IMR-90 (cell line): ENCODE measurements at regions not wholly inside any gene's neighbourhood (a gene's known extent, or its start where the extent isn't known, plus 50 kb on each side); places are given as distances from the start of the nearest gene placed in this dataset.

Experiments used
- ATAC-seq: fragments of 200-7000 bp; cut with Tn5 transposase; 2 replicates; pipeline ENCODE4 v1.9.1; 2020; ENCODE audit warnings: low read depth, mild to moderate bottlenecking, moderate library complexity
- BruUV-seq: library from RNA; stranded (reverse); fragments of 400-500 nt; replicated peaks from 2 replicates; lab custom pipeline; 2021; lab: Mats Ljungman, UMichigan
- CTCF ChIA-PET: fragments of 300-600 bp; formaldehyde crosslinking; extraction: SDS; loops from one replicate; lab custom pipeline; 2021; ENCODE audit warnings: antibody characterized with exemption; lab: Yijun Ruan, JAX
- POLR2A ChIA-PET: fragments of 300-600 bp; sonication (Branson Sonifier 250); formaldehyde crosslinking; loops from one replicate; lab custom pipeline; 2022; ENCODE audit warnings: antibody characterized with exemption; ENCODE audit not compliant: unreplicated experiment; lab: Charles Lee
- DNase-seq: peaks from one replicate; pipeline ENCODE4 v3.0.0; 2013
- H2AFZ ChIP-seq: replicated peaks from 2 replicates; pipeline ENCODE3; 2013; ENCODE audit warnings: low read length, mild to moderate bottlenecking; ENCODE audit not compliant: poor library complexity
- H2AK5ac ChIP-seq: 2 replicates; pipeline ENCODE4 v1.6.1; 2013; ENCODE audit warnings: low read depth, low read length, inconsistent platforms
- H2AK9ac ChIP-seq: replicated peaks from 2 replicates; pipeline ENCODE3; 2013; ENCODE audit warnings: mild to moderate bottlenecking, low read depth, low read length, moderate library complexity; ENCODE audit not compliant: poor library complexity
- H2BK120ac ChIP-seq: 2 replicates; pipeline ENCODE4 v1.6.1; 2013; ENCODE audit warnings: low read depth, low read length, inconsistent platforms
- H2BK15ac ChIP-seq: 3 replicates; pipeline ENCODE4 v1.6.1; 2013; ENCODE audit warnings: low read depth, low read length, inconsistent platforms
- H2BK20ac ChIP-seq: 2 replicates; pipeline ENCODE4 v1.6.1; 2013; ENCODE audit warnings: low read depth, mild to moderate bottlenecking, inconsistent platforms, low read length, moderate library complexity
- H2BK5ac ChIP-seq: 2 replicates; pipeline ENCODE4 v1.6.1; 2013; ENCODE audit warnings: mild to moderate bottlenecking, low read depth, low read length, inconsistent platforms; ENCODE audit not compliant: poor library complexity, severe bottlenecking
- H3K14ac ChIP-seq: replicated peaks from 2 replicates; pipeline ENCODE4 v1.6.1; 2013; ENCODE audit warnings: low read depth, low read length, inconsistent platforms
- H3K18ac ChIP-seq: 2 replicates; pipeline ENCODE4 v1.6.1; 2013; ENCODE audit warnings: low read depth, low read length, control low read depth
- H3K23ac ChIP-seq: 2 replicates; pipeline ENCODE4 v1.6.1; 2013; ENCODE audit warnings: low read depth, low read length, inconsistent platforms
- H3K27ac ChIP-seq: 2 replicates; pipeline ENCODE4 v1.5.1; 2013; ENCODE audit warnings: mild to moderate bottlenecking, control low read depth, low read length; ENCODE audit not compliant: insufficient read depth
- H3K27me3 ChIP-seq: 2 replicates; pipeline ENCODE4 v1.6.1; 2013; ENCODE audit warnings: low read length; ENCODE audit not compliant: control insufficient read depth, insufficient read depth
- H3K36me3 ChIP-seq: 2 replicates; pipeline ENCODE4 v1.6.1; 2013; ENCODE audit warnings: low read length, mixed read lengths; ENCODE audit not compliant: control insufficient read depth, insufficient read depth
- H3K4ac ChIP-seq: 2 replicates; pipeline ENCODE4 v1.6.1; 2013; ENCODE audit warnings: low read depth, low read length, inconsistent platforms
- H3K4me1 ChIP-seq: 2 replicates; pipeline ENCODE4 v1.6.1; 2013; ENCODE audit warnings: low read length, mixed read lengths; ENCODE audit not compliant: control insufficient read depth, insufficient read depth
- H3K4me2 ChIP-seq: 2 replicates; pipeline ENCODE4 v1.6.1; 2013; ENCODE audit warnings: low read depth, mild to moderate bottlenecking, control low read depth, low read length, moderate library complexity
- H3K4me3 ChIP-seq: 2 replicates; pipeline ENCODE4 v1.5.1; 2013; ENCODE audit warnings: low read depth, mild to moderate bottlenecking, control low read depth, low read length, moderate library complexity; ENCODE audit not compliant: insufficient read depth
- H3K56ac ChIP-seq: 2 replicates; pipeline ENCODE4 v1.6.1; 2013; ENCODE audit warnings: low read length, inconsistent platforms; ENCODE audit not compliant: insufficient read depth; ENCODE audit errors: extremely low read depth
- H3K79me1 ChIP-seq, 2 experiments: 2 replicates each; pipeline ENCODE4 v1.6.1; 2013; ENCODE audit warnings: low read length in 2 of 2, inconsistent platforms in 1 of 2, low read depth in 1 of 2
- H3K9ac ChIP-seq: 2 replicates; pipeline ENCODE4 v1.6.1; 2013; ENCODE audit warnings: low read depth, low read length, control low read depth
- H3K9me1 ChIP-seq: 2 replicates; pipeline ENCODE4 v1.6.1; 2013; ENCODE audit warnings: low read length, inconsistent platforms; ENCODE audit not compliant: insufficient read depth
- H3K9me3 ChIP-seq: 2 replicates; pipeline ENCODE4 v1.6.1; 2013; ENCODE audit warnings: low read length; ENCODE audit not compliant: control insufficient read depth, insufficient read depth
- H4K20me1 ChIP-seq: 2 replicates; pipeline ENCODE4 v1.6.1; 2013; ENCODE audit warnings: low read length, inconsistent platforms; ENCODE audit not compliant: insufficient read depth
- H4K5ac ChIP-seq: 2 replicates; pipeline ENCODE4 v1.6.1; 2013; ENCODE audit warnings: mild to moderate bottlenecking, low read depth, low read length, control low read depth
- H4K8ac ChIP-seq, 2 experiments: 2 replicates each; pipeline ENCODE4 v1.6.1; 2013; ENCODE audit warnings: low read depth in 2 of 2, low read length in 2 of 2, control low read depth in 1 of 2, inconsistent platforms in 1 of 2
- H4K91ac ChIP-seq: 2 replicates; pipeline ENCODE4 v1.6.1; 2013; ENCODE audit warnings: low read depth, low read length, inconsistent platforms; ENCODE audit not compliant: insufficient read depth
- BHLHE40 ChIP-seq: fragments of 150-350 bp; IDR thresholded peaks from 2 replicates; pipeline ENCODE4 v1.6.1; 2016; ENCODE audit warnings: mild to moderate bottlenecking, low read depth, low read length
- CHD1 ChIP-seq: IDR thresholded peaks from 2 replicates; pipeline ENCODE4 v1.6.1; 2012; ENCODE audit warnings: low read depth, low read length, improper control_type of control experiment
- ELK1 ChIP-seq: fragments of 150-350 bp; IDR thresholded peaks from 2 replicates; pipeline ENCODE4 v1.6.1; 2016; ENCODE audit warnings: low read depth, mild to moderate bottlenecking, low read length, moderate library complexity, borderline replicate concordance
- MXI1 ChIP-seq: IDR thresholded peaks from 2 replicates; pipeline ENCODE4 v1.6.1; 2012; ENCODE audit warnings: low read depth, mild to moderate bottlenecking, low read length, moderate library complexity, borderline replicate concordance
- NFE2L2 ChIP-seq: fragments of 150-350 bp; IDR thresholded peaks from 2 replicates; pipeline ENCODE4 v1.6.1; 2016; ENCODE audit warnings: low read depth, mild to moderate bottlenecking, low read length
- RCOR1 ChIP-seq: IDR thresholded peaks from 2 replicates; pipeline ENCODE4 v1.6.1; 2012; ENCODE audit warnings: mild to moderate bottlenecking, low read length, improper control_type of control experiment; ENCODE audit not compliant: insufficient replicate concordance
- RFX5 ChIP-seq: IDR thresholded peaks from 2 replicates; pipeline ENCODE4 v1.8.0; 2012; ENCODE audit warnings: low read depth, mild to moderate bottlenecking, low read length, moderate library complexity
- SMC3 ChIP-seq: fragments of 150-350 bp; IDR thresholded peaks from 2 replicates; pipeline ENCODE4 v1.6.1; 2016; ENCODE audit warnings: low read depth, mild to moderate bottlenecking, antibody characterized with exemption, low read length, moderate library complexity
- WGBS, 2 experiments: methylation state at CpG; one replicate each; pipeline versions ENCODE4 v1.1.5 to v1.1.7; 2013; ENCODE audit warnings: missing lambda C conversion rate in 2 of 2; ENCODE audit not compliant: insufficient read length in 1 of 2; ENCODE audit errors: extremely low coverage in 2 of 2; 5-methylcytosine and 5-hydroxymethylcytosine counted together
- dilution Hi-C: fragments of 300-500 bp; cut with HindIII; formaldehyde crosslinking; loops from one replicate; pipeline ENCODE4 v1.14.3; 2018; ENCODE audit warnings: low sequenced_read_pairs; ENCODE audit not compliant: unreplicated experiment
- in situ Hi-C: fragments of 300-500 bp; cut with MboI; formaldehyde crosslinking; loops from 3 replicates; pipeline ENCODE4 v1.14.3; 2019; ENCODE audit warnings: low sequenced_read_pairs, inconsistent platforms, mixed read lengths
- intact Hi-C: fragments of 100-400 bp; cut with micrococcal nuclease; formaldehyde crosslinking; loops from 2 replicates; pipeline ENCODE4 v1.10.0; 2022
- TF ChIP-seq, protein P1 (sequence below): conservative IDR thresholded peaks from 2 replicates; pipeline ENCODE4 v1.5.1; 2012; ENCODE audit warnings: mild to moderate bottlenecking, low read depth, low read length, improper control_type of control experiment
- TF ChIP-seq, protein P2 (sequence below): fragments of 150-350 bp; IDR thresholded peaks from 2 replicates; pipeline ENCODE4 v1.6.1; 2017; ENCODE audit warnings: mild to moderate bottlenecking, antibody characterized with exemption, low read length, low read depth

GRCh38 chr2:123811846-123812245 lies 213.2 kb upstream of the CNTNAP5 start:
- H2BK5ac ChIP-seq, result no peak overlapping the region
- H3K4me1 ChIP-seq, result no peaks in the 10 kb centered on the region
- BruUV-seq, result no TSS peak
- no peak overlapping the region for H3K56ac ChIP-seq
- H3K14ac ChIP-seq, result no peak overlapping the region
- no peak overlapping the region for H4K8ac ChIP-seq
- H3K23ac ChIP-seq, result no peak overlapping the region
- no peak overlapping the region for H3K4ac ChIP-seq
- H2AFZ ChIP-seq, result no peak overlapping the region
- H4K5ac ChIP-seq, result no peak overlapping the region
- H4K91ac ChIP-seq, result no peak overlapping the region
- TF ChIP-seq, protein P1, sequence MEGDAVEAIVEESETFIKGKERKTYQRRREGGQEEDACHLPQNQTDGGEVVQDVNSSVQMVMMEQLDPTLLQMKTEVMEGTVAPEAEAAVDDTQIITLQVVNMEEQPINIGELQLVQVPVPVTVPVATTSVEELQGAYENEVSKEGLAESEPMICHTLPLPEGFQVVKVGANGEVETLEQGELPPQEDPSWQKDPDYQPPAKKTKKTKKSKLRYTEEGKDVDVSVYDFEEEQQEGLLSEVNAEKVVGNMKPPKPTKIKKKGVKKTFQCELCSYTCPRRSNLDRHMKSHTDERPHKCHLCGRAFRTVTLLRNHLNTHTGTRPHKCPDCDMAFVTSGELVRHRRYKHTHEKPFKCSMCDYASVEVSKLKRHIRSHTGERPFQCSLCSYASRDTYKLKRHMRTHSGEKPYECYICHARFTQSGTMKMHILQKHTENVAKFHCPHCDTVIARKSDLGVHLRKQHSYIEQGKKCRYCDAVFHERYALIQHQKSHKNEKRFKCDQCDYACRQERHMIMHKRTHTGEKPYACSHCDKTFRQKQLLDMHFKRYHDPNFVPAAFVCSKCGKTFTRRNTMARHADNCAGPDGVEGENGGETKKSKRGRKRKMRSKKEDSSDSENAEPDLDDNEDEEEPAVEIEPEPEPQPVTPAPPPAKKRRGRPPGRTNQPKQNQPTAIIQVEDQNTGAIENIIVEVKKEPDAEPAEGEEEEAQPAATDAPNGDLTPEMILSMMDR, result no peak
- TF ChIP-seq SMC3 (no peak), ELK1 (no peak), CHD1 (no peak), BHLHE40 (no peak), NFE2L2 (no peak), RCOR1 (no peak), MXI1 (no peak), RFX5 (no peak)
- TF ChIP-seq, protein P2, sequence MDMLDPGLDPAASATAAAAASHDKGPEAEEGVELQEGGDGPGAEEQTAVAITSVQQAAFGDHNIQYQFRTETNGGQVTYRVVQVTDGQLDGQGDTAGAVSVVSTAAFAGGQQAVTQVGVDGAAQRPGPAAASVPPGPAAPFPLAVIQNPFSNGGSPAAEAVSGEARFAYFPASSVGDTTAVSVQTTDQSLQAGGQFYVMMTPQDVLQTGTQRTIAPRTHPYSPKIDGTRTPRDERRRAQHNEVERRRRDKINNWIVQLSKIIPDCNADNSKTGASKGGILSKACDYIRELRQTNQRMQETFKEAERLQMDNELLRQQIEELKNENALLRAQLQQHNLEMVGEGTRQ, result no peak
- no peak overlapping the region for H3K4me3 ChIP-seq
- ChIA-PET POLR2A (no interaction called here), CTCF (no interaction called here)
- H3K79me1 ChIP-seq, result no peaks in the 10 kb centered on the region
- no peaks in the 10 kb centered on the region for H3K9me1 ChIP-seq
- DNase-seq (no peak), ATAC-seq (no peak)
- H2BK15ac ChIP-seq, result no peak overlapping the region
- H3K27ac ChIP-seq, result no peak overlapping the region
- H2BK120ac ChIP-seq, result no peak overlapping the region
- peaks cover 12% of the 10 kb centered on the region for H3K9me3 ChIP-seq
- dilution Hi-C loops (no loop called here), intact Hi-C loops (no loop called here), in situ Hi-C loops (no loop called here)
- H3K9ac ChIP-seq, result no peak overlapping the region
- H3K36me3 ChIP-seq, result no peaks in the 10 kb centered on the region
- H3K27me3 ChIP-seq, result no peaks in the 10 kb centered on the region
- H2BK20ac ChIP-seq, result no peak overlapping the region
- no peak overlapping the region for H3K18ac ChIP-seq
- H2AK5ac ChIP-seq, result no peak overlapping the region
- no CpG with 5 or more reads among the region's 1 CpG for WGBS, 2 experiments
- no peak overlapping the region for H3K4me2 ChIP-seq
- H4K20me1 ChIP-seq, result no peaks in the 10 kb centered on the region
- no peak overlapping the region for H2AK9ac ChIP-seq
